Body of pancreas (tissue), 4 donors: ENCODE measurements at regions not wholly inside any gene's neighbourhood (a gene's known extent, or its start where the extent isn't known, plus 50 kb on each side); places are given as distances from the start of the nearest gene placed in this dataset.

Experiments
- ATAC-seq: fragments of 150-250 bp; one replicate; pipeline ENCODE4 v1.9.1; 2016
- DNase-seq, 4 donors: peaks; one replicate each; pipeline ENCODE4 v3.0.0-alpha.2; 2019
- H3K27ac ChIP-seq, 4 donors: fragments of 200-600 bp; sonication (generic); 1 replicate in 3 of 4; 2 replicates in 1 of 4; pipeline versions ENCODE4 v1.5.1 to v1.6.1; 2016 to 2019; ENCODE audit warnings: mild to moderate bottlenecking in 1 of 4, mixed read lengths in 1 of 4, moderate library complexity in 1 of 4
- H3K27me3 ChIP-seq, 2 donors: fragments of 200-600 bp; sonication (generic); one replicate each; pipeline ENCODE4 v1.6.0; 2016; ENCODE audit warnings: mild to moderate bottlenecking in 1 of 2
- H3K36me3 ChIP-seq, 2 donors: fragments of 200-600 bp; sonication (generic); replicated peaks in 1 of 2; 2 replicates each; pipeline ENCODE4 v1.5.1; 2016; ENCODE audit warnings: low read depth in 2 of 2; ENCODE audit not compliant: insufficient read depth in 1 of 2
- H3K4me1 ChIP-seq: fragments of 200-600 bp; sonication (generic); one replicate; pipeline ENCODE4 v1.6.0; 2016
- H3K4me3 ChIP-seq, 2 donors: fragments of 200-600 bp; sonication (generic); 1 replicate in 1 of 2; 2 replicates in 1 of 2; pipeline ENCODE4 v1.5.1; 2016 to 2019
- H3K9me3 ChIP-seq, 3 donors: fragments of 200-600 bp; sonication (generic); 1 replicate in 2 of 3; 2 replicates in 1 of 3; pipeline ENCODE4 v1.5.1; 2016
- POLR2A ChIP-seq, 3 donors: fragments of 450-650 bp; IDR thresholded peaks; one replicate each; pipeline ENCODE4 v1.6.1; 2016; ENCODE audit warnings: antibody characterized with exemption in 3 of 3, mild to moderate bottlenecking in 2 of 3
- WGBS, 2 donors: methylation state at CpG; one replicate each; pipeline ENCODE4 v1.1.5; 2017; 5-methylcytosine and 5-hydroxymethylcytosine counted together
- intact Hi-C: fragments of 100-400 bp; cut with DNase I; formaldehyde crosslinking; loops from one replicate; pipeline ENCODE4 v1.15.1; 2023
- TF ChIP-seq, protein P1 (sequence below), 7 experiments: fragments of 450-650 bp in 4 of 7; fragments of 200-600 bp in 3 of 7; sonication (generic) in 3 of 7; IDR thresholded peaks; one replicate each; pipeline ENCODE4 v1.5.1; 2016 to 2019; ENCODE audit warnings: antibody characterized with exemption in 7 of 7

DNA sequence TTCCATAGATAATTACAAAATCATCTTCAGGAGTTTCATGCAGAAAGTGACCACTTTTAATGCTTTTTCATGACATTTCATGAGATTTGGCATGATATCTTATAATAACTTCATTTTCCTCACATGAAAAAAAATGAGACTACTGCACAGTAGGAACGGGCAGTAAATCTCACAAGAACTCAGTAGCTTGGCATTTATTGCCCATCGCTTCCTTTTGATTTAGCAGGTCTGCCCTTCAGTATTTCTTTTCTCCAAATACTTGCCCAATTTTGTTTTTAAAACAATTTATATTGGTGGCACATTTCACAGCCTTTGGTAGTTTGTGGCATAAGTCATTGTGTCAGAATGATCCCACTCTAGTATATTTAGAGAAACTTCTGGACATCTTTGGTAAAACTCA lies 711.8 kb upstream of the CHD1 start:
- Histone ChIP-seq H3K27ac (no peak overlapping the region), H3K4me3 (no peak overlapping the region), H3K27me3 (no peaks in the 10 kb centered on the region), H3K9me3 (no peaks in the 10 kb centered on the region), H3K36me3 (no peaks in the 10 kb centered on the region), H3K4me1 (no peaks in the 10 kb centered on the region)
- 86 to 91% methylated on average over 2 of the region's 2 CpGs for WGBS, 2 donors
- DNase-seq: no peak
- intact Hi-C loops: no loop called here
- ATAC-seq: no peak
- TF ChIP-seq POLR2A (IDR thresholded peaks at IDR 0.05): no peak
- TF ChIP-seq, protein P1, sequence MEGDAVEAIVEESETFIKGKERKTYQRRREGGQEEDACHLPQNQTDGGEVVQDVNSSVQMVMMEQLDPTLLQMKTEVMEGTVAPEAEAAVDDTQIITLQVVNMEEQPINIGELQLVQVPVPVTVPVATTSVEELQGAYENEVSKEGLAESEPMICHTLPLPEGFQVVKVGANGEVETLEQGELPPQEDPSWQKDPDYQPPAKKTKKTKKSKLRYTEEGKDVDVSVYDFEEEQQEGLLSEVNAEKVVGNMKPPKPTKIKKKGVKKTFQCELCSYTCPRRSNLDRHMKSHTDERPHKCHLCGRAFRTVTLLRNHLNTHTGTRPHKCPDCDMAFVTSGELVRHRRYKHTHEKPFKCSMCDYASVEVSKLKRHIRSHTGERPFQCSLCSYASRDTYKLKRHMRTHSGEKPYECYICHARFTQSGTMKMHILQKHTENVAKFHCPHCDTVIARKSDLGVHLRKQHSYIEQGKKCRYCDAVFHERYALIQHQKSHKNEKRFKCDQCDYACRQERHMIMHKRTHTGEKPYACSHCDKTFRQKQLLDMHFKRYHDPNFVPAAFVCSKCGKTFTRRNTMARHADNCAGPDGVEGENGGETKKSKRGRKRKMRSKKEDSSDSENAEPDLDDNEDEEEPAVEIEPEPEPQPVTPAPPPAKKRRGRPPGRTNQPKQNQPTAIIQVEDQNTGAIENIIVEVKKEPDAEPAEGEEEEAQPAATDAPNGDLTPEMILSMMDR (IDR thresholded peaks at IDR 0.05): no peak

DNA sequence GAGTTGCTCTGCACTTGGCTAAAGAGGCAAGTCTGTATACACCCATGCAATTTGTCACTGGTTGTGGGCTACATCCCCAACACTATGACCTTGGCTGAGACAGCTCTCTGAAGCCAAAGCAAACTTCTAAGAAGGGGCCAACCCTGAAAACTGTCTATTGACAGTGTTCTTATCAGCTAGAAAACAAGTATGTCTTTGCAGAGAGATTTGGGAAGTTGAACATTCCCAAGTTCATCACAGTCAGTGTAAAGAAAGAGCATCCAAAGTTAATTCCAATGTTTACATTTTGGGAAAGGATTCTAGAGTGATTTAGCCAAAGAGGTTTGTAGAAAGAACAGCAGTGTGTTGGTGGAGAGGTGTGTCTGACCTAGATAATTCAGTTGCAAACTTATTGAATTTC lies 711.1 kb upstream of the CHD1 start:
- Histone ChIP-seq H3K4me1 (no peaks in the 10 kb centered on the region), H3K9me3 (no peaks in the 10 kb centered on the region), H3K27me3 (no peaks in the 10 kb centered on the region), H3K36me3 (no peaks in the 10 kb centered on the region), H3K27ac (no peak overlapping the region), H3K4me3 (no peak overlapping the region)
- TF ChIP-seq POLR2A (IDR thresholded peaks at IDR 0.05): no peak
- TF ChIP-seq, protein P1 (IDR thresholded peaks at IDR 0.05): no peak
- no peak for ATAC-seq
- intact Hi-C loops: no loop called here
- no peak for DNase-seq

GRCh38 chr5:99636663-99637062 lies 707.9 kb upstream of the CHD1 start:
- H3K27me3 ChIP-seq: no peaks in the 10 kb centered on the region
- intact Hi-C loops: no loop called here
- H3K9me3 ChIP-seq: no peaks in the 10 kb centered on the region
- no peak overlapping the region for H3K4me3 ChIP-seq
- 57 to 66% methylated on average over 2 of the region's 2 CpGs for WGBS, 2 donors
- no peak overlapping the region for H3K27ac ChIP-seq
- TF ChIP-seq POLR2A (IDR thresholded peaks at IDR 0.05): no peak
- TF ChIP-seq, protein P1 (IDR thresholded peaks at IDR 0.05): no peak
- ATAC-seq (no peak), DNase-seq (no peak)
- H3K36me3 ChIP-seq: no peaks in the 10 kb centered on the region
- no peaks in the 10 kb centered on the region for H3K4me1 ChIP-seq

DNA sequence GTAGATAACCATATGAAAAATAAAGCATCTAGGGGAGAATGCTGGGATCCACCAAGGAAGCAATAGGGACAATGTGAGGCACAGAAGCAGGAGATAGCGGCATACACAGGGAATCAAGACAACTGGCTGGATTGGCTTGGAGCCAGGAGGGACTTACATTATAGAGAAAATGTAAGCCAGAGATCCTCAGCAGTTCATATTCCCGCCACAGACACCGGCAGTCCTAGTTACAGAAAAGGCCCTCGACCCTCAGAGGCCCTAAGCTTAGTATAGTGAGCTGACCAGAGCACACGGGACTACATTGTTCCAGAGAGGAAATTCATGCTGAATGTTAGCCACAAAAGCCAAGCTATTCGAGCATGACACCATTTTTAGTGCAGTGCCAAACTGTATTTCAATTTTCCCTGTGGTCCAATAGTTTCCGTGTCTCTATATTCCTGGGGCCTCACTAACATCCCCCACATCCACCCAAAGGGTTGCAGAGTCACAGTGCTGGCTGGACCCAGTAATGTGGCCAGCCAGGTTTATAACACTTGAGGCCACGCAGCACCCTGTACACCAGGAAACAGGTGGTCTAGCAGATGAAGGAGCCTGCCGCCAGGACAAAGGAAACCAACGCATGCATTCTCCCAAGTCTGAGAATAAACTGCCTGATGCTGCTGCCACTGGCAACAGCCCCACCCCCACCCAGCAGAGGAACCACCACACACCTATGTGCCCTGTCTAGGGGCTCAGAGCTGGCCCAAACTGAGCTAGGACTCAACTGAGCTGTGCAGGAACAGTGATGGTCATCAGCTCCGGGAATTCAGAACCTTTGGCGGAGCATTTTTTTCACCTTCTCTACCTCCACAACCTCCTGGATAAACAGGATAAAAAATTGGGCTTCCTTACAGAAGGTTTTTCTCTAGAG lies 693.2 kb upstream of the CHD1 start:
- peak in 1 of 4 donors; percentile 7 for DNase-seq
- 71 to 72% methylated on average over 11 to 12 of the region's 12 CpGs for WGBS, 2 donors
- Histone ChIP-seq H3K9me3 (no peaks in the 10 kb centered on the region), H3K36me3 (no peaks in the 10 kb centered on the region), H3K4me3 (no peak overlapping the region), H3K27ac (no peak overlapping the region), H3K27me3 (no peaks in the 10 kb centered on the region), H3K4me1 (no peaks in the 10 kb centered on the region)
- intact Hi-C loops: no loop called here
- TF ChIP-seq POLR2A (IDR thresholded peaks at IDR 0.05): no peak
- TF ChIP-seq, protein P1 (IDR thresholded peaks at IDR 0.05): no peak
- ATAC-seq: no peak

- WGBS, 2 donors: 87 to 88% methylated on average over 8 of the region's 8 CpGs
- intact Hi-C loops: no loop called here
These were observed 688.5 kb upstream of the CHD1 start for GRCh38 chr5:99617335-99617734.

More at GRCh38 chr5:99617335-99617734, 688.5 kb upstream of the CHD1 start:
- Histone ChIP-seq H3K36me3 (no peaks in the 10 kb centered on the region), H3K4me1 (no peaks in the 10 kb centered on the region), H3K9me3 (no peaks in the 10 kb centered on the region), H3K27ac (no peak overlapping the region), H3K4me3 (no peak overlapping the region), H3K27me3 (no peaks in the 10 kb centered on the region)
- TF ChIP-seq POLR2A (IDR thresholded peaks at IDR 0.05): no peak
- TF ChIP-seq, protein P1 (IDR thresholded peaks at IDR 0.05): no peak
- DNase-seq (no peak), ATAC-seq (no peak)
